ENCODE measurements at regions not wholly inside any gene's neighbourhood (a gene's known extent, or its start where the extent isn't known, plus 50 kb on each side); places are given as distances from the start of the nearest gene placed in this dataset.

DNA sequence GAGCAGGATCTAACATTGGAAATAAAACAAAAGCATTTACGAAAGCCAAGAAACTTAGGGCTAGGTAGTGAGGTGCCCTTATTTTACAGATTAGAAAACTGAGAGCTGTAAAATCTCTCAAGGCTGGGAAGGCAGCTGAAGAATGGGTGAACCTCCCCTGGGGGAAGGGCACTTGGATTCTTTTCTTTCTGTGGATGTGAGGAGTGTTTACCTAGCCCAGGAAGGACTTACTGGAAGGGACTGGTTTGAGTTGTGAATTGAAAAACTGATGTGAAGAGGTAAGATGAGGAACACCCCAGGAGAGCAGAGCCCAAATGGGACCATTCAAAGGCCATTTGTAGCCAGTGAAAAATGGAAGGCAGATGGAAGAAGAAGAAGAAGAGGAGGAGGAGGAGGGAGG, 74.7 kb upstream of the NGF start:
- no peak for DNase-seq

DNA sequence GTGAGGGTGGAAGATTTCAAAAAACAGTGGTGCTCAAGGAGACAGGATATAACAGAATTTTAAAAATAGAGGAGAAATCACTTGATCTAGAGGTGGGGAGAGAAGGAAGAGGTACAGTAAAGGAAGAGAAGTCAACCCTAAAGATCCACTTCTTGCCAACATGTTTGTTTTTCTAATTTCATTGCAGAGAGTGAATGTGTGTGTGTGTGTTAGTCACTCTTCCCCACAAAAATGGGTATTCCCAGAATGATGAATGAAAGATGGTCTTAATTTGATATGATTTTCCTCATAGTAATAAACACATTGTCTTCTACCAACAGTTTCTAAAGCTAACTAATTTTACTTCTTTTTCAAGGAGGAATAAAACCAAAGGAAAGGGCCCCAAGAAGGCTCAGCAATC, 74.2 kb upstream of the NGF start:
- DNase-seq, result no peak

DNA sequence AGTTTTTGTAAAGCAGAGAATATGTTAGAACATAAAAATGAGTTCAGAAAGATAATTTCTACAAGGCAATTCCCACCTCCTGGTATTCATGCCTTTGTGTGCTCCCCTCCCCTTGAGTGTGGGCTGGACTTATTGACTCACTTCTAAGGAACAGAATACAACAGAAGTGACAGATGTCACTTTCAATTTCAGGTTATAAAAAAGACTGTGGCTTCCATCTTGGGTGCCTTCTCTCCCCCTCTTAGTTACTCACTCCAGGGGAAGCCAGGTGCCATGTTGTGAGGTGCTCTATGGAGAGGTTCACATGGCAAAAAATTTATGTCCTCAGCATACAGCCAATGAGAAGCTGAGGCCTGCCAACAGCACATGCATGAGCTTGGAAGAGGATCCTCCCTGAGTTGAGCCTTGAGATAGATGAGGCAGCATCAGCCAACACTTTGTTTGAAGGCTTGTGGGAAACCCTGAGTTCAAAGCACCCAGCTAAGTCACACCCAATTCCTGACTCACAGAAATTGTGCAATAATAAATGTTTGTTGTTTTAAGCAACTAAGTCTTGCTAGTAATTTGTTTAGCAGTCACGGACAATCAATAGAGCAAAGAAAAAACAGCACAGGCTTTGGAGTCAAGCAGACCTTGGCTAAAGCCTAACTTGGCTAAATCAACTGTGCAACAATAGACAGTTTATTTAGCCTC, 73.5 kb upstream of the NGF start:
- DNase-seq, result peak; percentile 4 to 17

DNA sequence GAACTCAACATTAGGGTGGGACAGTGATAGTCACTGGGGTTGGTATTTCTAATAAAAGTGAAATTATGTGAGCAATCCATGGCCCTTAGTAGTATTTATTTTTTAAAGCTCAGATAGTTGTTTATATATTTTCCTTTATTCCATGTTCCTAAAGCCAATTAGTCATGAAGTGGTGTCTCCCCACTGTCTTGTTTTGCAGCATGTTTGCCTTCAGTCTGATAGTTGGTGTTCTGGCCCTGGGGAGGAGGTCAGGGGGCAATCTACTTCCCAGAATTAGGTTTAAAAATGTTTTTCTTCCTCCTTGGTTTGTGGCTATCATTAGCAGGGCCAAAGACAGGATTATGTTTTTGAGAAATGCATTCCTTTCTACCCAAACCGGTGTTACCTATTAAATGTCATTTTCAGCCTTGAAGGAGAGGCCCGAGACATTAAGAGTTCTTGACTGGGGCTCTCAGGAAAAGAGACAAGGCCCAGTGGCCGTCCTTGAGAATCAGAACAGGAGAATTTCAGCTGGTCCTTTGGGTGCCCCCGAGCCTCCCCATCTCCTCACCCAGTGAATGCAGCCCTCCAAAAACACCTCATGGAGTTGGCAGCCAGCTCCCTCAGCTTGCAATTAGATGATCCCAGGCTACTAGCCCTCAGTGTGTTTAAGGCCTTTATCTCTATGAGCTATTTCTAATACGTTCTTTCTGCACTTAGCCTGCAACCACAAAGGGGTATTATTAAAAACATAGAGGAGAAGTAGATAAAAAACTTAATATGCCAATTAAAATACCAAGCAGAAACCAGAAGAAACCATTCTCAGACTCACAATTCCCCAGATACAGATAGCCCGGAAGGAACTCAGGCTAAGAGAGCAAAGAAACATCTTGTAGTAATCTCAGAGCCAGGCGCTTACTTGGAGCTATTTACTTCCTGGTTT, 71.3 kb upstream of the NGF start:
- DNase-seq, result no peak

DNA sequence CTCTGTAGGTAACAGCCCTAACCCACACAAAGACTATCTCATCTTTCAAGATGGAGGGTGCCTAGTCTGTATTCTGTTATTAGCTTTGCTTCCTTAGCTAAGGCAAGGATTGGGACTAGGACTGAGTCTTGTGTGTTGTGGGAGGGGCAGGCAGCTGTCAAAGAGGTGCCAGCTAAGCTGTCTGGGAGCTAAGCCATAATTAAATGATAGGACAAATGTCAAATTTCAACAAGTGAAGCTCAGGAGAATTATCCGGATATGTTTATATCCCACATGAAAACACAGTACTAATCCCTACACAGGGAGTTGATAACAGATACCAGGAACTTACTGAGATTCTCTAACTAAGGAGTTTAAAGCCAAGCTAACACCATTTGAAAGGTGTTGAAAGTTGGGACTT, 70.5 kb upstream of the NGF start:
- DNase-seq, result no peak

DNA sequence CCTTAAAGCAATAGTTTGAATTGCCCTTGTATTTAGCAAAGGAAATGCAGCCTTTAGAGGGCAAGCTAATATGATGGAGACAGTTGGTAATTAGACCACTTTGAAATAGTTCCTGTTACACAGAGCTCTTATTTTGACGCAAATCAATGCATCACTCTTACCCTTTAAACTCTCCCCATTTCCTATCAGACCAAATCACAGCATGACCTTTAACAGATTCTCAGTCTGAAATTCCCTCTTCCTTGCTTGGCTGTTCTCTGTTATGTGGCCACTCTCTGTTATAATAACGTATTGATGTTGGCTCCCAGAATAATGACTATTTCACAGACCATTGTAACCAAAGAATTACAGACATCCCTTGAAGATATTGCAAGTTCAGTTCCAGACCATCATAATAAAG, 66.9 kb upstream of the NGF start:
- DNase-seq, result no peak

DNA sequence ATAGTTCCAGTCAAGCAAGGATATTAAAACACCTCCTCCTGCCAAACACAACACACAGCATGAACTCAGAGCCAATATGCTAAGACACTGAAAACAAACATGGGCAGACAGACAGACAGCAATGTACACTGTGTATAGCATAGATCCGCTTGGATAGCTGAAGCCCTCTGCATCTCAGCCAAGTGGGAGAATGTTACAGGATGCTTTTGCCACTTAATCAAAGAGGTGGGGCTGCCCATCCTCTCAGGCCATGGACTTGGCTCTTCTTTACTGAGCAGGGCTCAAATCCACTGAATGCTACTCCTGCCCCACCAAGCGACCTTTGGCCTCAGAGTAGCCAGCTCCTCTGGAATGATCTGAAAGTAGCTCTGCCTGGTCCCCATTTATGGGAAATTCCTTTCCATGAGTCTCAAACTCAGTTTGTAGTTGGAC, 64.7 kb upstream of the NGF start:
- DNase-seq, result no peak

DNA sequence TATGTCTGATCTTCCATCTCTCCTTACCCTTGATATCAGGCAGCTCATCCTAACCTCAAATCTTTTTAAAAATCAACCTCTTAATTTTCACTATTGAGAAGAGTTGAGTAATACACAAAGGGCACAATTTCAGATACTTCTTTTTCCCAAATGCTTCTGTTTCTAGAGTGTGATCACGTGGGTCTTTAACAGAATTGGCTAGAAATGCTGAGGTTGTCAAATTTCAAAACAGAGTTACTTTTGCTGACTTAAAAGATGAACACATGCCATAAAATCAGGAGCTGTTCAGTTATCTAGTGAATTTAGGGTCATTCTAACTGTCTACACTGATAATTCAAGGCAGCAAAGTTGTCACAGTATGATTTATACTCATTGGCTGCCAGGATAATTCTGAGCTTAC, 63.6 kb upstream of the NGF start:
- DNase-seq, result no peak

DNA sequence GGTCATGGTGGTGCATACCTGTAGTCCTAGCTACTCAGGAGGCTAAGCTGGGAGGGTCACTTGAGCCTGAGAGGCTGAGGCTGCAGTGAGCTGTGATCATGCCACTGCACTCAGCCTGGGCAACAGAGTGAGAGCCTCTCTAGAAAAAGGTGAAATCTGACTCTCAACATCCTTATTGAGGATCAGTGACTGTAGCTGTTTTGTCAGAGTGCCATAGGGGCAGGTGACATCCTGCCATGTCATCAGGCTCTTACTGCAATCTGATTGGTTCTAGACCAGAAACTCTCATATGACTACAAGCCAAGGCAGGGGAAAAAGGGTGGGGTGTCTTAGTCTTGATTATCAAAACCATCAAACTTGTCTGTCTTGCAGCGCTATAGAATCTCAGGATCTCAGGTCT, 62.8 kb upstream of the NGF start:
- DNase-seq, result no peak

DNA sequence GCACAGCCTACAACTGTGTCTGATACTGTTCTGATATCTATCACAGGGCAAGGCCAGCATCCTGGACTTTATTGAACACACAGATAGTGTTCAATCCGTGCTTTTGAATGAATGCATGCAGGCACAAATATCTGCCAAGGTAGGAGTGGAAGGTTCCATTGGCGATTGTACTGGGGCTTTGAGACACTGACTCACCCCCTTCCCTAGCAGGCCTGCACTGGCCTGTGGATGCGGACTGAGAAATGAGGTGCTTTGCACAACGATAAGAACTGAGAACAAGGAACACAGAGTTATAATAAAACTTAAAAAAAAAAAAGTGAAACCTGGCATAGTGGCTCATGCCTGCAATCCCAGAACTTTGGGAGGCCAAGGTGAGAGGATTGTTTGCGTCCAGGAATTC, 62.4 kb upstream of the NGF start:
- DNase-seq, result no peak

DNA sequence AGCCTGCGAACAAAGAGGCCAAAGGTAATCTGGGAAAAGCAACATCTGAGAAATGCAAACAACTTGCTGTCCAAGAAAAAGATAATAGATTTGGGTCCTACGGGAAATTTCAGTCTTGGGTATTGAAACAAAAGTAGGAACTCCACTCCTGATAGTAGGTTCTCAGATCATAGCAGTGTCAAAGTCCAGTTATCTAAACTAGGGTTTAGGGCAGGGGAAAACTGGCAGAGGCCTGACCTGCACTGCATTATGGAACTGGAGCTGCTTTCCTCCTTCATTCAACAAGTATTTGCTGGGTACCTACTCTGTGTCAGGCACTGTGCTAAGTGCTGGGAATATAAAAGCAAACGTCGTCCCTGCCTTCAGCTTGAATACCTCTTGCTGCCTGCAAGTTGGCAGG, 60.7 kb upstream of the NGF start:
- no peak for DNase-seq
